Stimulated activated CD4-positive, alpha-beta T cell treated with anti-CD3 and anti-CD28 coated beads, Interleukin-1b, Interleukin-23, amount 100 ng/mL, for 1 hour (primary cell): ENCODE measurements at regions not wholly inside any gene's neighbourhood (a gene's known extent, or its start where the extent isn't known, plus 50 kb on each side); places are given as distances from the start of the nearest gene placed in this dataset.
"Not testable (repeated sequence)": the region's sequence is repeated elsewhere in the genome, so short reads cannot be mapped to it uniquely, and the experiment has no call there.

Source experiments
- DNase-seq, 2 donors: peaks; one replicate each; pipeline ENCODE4 v3.0.0-alpha.2; 2020; ENCODE audit warnings: low read depth in 2 of 2

- no peak for DNase-seq
Measured at GRCh38 chr4:101418466-101418865, 71.1 kb upstream of the PPP3CA start.

- DNase-seq, result no peak
Measured at GRCh38 chr4:101418055-101418454, 70.7 kb upstream of the PPP3CA start.

GRCh38 chr4:101417046-101417445 lies 69.7 kb upstream of the PPP3CA start:
- no peak for DNase-seq

GRCh38 chr4:101415962-101416361 lies 68.6 kb upstream of the PPP3CA start:
- DNase-seq, result no peak

DNA sequence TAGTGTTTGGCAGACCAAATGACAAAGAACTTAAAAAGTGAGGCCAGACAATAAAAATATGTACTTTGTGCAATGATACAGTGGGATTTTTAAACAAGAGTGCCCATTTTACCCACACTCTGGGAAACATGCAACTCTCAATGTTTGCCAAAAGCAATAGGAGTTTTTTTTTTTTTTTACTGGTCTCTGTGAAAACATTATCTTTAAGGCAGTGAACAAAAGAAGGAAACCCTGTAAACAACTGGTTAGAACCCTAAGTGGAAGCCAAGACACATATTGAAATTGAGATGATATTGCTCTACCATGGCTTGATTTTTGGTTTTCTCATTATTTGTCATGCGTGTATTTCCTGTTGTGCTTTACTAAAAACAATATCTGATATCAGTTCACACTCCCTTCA lies 67.2 kb upstream of the PPP3CA start:
- DNase-seq, result no peak

GRCh38 chr4:101411926-101412325 lies 64.6 kb upstream of the PPP3CA start:
- no peak for DNase-seq

DNA sequence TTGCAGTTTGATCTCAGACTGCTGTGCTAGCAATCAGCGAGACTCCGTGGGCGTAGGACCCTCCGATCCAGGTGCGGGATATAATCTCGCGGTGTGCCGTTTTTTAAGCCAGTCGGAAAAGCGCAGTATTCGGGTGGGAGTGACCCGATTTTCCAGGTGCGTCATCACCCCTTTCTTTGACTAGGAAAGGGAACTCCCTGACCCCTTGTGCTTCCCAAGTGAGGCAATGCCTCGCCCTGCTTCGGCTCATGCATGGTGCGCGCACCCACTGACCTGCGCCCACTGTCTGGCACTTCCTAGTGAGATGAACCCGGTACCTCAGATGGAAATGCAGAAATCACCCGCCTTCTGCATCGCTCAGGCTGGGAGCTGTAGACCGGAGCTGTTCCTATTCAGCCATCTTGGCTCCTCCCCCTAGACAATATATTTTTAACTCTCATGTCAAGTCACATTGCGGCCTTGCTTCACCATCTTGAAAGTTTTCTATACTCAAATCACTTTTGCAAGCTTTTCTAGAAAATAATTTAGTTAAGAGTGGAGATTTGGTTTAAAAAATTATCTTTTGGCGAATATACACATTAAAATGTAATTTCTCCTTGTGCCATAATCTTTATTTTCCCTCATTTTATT lies 64.1 kb upstream of the PPP3CA start:
- DNase-seq, result not testable (repeated sequence)

GRCh38 chr4:101400096-101400495 lies 52.8 kb upstream of the PPP3CA start:
- DNase-seq, result no peak

DNA sequence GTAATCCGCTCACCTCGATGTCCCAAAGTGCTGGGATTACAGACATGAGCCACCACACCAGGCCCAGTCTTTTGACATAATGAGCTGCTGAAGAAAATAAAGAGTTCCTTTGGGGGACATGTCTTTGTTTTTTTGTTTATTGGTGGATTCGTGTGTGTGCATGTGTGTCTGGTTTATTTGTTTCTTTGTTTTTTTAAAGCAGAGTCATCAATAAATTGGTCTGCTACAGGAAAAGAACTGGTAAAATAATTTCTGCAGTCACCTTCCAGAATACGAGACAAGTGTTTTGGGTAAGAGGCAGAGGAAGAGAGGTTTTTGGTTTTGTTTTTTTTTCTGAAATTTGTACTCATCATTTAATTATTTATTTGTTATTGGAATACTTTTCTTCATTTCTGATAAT lies 51.5 kb upstream of the PPP3CA start:
- DNase-seq, result no peak
